ENCODE measurements at regions not wholly inside any gene's neighbourhood (a gene's known extent, or its start where the extent isn't known, plus 50 kb on each side); places are given as distances from the start of the nearest gene placed in this dataset.

DNA sequence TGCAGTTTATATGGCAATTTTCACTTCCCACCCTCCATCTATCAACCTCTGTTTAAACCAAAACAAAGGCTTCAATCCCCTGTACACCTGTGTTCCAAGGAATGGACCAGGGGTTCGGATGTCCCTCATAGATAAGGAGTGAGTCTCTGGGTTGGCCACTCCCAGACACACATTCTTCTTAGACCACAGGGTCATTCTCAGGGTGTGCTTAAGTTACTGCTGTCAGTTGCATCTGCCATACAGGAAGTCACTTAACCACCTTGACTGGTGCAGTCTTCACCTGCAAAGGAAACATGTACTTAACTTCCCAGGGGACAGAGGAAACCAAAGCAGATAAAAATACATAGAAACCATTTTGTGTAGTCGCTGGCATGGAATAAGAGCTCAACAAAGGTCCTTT lies 151.0 kb upstream of the NDUFV2 start:
- TF ChIP-seq CTCF (IDR thresholded peaks at IDR 0.05): no peak
- no peak for TF ChIP-seq POLR2A (IDR thresholded peaks at IDR 0.05)
